Medulla oblongata (tissue), 1 donor: ENCODE measurements at regions not wholly inside any gene's neighbourhood (a gene's known extent, or its start where the extent isn't known, plus 50 kb on each side); places are given as distances from the start of the nearest gene placed in this dataset.
A peak's percentile ranks its signal among the peaks of the same experiment; 100 is the strongest.
"Not testable (repeated sequence)": the region's sequence is repeated elsewhere in the genome, so short reads cannot be mapped to it uniquely, and the experiment has no call there.

ENCODE experiments used
- DNase-seq: peaks from one replicate; pipeline ENCODE4 v3.0.0-alpha.2; 2015; ENCODE audit errors: extremely low spot score

DNA sequence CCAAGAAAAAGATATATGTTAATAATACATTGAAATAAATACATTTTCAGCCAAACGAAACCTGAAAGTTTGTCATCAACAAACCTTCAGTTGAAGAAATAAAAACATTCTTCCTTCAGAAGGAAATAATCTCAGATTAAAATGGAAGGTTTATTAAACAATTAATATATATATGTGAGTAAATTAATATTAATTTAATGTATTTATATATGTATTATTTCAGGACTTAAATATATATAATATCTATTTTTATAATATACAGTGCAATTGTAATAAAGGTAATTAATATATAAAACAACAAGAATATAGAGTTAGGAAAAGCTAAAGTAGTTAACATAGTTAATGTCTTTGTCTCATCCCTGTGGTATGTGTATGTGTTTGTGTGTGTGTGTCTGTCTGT lies 102.2 kb upstream of the CDC14C start:
- no peak for DNase-seq

DNA sequence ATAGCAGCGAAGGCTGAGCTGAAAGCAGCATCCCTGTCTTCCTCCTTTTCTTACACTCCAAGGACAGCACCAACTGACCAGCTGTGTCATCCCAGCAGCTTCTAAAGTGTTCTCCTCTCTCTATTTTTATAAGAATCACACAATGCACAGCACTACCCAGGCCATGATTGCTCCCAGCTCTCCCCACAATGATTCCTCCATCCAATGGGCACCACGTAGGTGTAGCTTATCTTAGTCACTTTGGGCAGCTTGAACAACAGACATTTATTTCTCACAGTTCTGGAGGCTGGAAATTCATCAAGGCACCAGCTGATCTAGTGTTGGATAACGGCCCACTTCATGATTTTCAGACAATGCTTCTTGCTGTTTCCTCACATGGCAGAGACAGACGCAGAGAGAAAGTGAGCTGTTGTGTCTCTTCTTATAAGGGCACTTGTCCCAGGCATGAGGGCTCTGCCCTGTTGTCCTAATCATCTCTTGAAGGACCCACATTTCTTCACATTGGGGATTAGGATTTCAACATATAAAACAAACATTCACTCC lies 92.0 kb upstream of the CDC14C start:
- peak; percentile 82 for DNase-seq

DNA sequence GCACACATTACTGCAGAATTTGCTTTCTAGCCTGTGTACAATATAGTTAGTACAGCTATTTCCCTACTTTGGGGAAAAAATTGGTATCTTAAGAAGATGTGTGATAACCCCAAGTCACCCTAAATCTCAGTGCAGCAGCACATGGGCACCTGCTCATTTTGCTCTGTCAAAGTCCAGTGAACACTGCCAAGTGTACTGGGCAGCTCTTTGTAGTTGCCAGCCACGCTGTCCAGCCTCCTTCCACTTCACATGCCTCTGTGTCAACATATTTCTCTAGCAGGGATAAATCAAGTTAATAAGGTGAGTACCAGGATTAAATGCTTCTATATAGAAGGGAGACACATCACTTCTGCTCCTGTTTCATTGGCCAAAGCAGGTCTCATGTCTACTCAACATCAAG lies 87.1 kb upstream of the CDC14C start:
- DNase-seq = no peak

DNA sequence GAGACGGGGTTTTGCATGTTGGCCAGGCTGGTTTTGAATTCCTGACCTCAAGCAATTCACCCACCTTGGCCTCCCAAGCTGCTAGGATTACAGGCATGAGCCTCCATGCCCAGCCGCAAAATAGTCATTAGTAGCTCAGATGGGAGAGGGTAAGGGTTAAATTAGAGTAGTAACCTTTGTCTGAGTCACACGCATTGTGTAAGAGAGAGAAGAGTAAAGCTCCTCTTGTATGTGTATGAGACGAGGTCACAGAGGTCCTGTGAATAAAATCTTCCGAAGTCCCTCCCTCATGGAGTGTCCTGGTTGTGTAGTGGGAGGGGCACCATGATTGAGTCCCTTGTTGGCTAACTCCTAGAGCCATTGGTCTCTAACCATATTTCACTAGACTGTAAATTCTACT lies 85.2 kb upstream of the CDC14C start:
- DNase-seq = no peak

DNA sequence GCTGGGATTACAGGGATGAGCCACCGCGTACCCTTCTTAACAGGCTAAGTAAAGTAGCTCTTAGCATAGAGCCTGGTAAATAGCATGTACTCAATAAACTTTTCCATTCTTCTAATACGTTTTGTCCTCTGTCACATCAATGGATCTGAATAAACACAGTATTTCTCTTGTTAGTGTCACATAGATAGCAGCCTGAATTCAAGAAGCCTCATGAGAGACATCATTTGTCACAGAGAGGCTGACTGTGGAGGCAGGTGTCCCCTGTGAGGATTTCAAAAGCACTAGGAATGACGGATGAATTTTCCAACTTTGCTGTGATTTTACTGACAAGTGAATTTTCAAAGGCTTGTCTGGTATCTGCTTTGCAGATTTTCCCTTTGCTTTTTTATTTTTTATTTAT lies 82.6 kb upstream of the CDC14C start:
- no peak for DNase-seq

DNA sequence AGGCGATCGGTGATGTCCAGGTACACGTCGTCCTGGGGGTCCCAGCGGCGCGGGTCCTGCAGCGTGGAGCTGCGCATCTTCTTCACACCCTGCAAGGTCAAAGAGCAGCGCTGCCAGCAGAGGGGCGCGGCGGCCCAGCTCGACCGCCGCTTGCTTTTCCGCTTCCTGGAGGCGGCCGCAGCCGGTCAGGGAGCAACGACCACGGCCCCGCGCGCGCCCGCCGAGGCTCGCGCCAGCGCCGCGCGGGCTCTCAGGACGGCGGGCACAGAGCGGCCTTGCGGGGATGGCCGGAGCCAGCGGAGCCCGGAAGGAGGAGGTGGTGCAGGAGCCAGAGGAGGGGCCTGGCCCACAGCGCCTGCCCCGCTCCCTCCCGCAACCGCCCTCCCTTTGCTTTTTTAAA lies 76.4 kb upstream of the CDC14C start:
- DNase-seq = no peak

DNA sequence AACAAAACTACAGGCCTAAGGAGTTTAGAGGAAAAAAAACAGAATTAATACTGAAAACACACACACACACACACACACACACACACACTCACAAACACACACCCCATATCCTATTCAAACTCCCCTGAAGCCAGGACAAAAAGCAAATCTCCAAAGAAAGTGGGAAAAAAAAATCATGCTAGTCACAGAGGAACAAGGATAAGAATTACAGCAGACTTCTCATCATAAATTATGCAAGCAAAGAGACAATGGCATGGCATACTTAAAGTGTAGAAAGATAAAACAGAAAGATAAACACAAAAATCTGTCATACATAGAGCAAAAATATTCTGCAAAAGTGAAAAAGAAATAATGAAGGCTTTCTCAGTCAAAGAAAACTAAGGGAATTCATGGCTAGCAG lies 63.9 kb upstream of the CDC14C start:
- DNase-seq = not testable (repeated sequence)

DNA sequence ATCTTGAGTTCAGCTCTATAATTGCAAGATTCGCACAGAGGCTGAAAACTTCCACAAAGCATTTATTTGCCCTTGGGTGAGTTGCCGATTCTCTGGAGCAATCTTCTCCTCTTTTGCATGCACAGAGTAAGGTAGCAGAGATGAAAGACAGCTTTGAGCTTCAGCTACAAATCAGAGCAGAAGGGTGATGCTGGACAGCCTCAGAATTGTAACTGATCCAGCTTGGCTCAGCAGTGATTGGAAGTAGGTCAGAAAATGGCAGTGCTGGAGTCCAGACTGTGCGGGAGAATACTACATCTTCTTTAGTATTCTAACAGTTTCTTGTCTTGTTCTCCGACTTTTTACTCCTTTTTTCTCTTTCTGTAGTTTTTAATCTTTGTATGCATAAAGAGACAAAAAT lies 55.4 kb upstream of the CDC14C start:
- peak; percentile 60 for DNase-seq

DNA sequence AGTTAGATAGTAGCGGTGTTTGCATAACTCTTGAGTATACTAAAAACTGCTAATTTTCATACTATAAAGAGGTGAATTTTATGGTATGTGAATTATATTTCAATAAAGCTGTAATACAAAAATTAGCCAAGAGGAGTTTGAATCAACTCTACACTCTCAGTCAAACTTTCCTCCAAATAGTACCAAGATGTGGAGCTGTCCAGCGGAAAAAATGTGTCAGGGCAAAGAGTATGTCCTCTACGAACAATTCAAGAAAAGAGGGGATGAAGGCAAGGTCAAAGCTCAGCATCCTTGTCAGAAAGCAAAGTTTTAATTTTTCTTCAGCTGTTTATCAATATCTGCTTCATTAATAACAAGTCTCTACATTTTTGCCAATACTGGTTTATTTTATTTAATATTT lies 51.8 kb upstream of the CDC14C start:
- no peak for DNase-seq
